Coronary artery (tissue), 2 donors: ENCODE measurements at regions not wholly inside any gene's neighbourhood (a gene's known extent, or its start where the extent isn't known, plus 50 kb on each side); places are given as distances from the start of the nearest gene placed in this dataset.

Source experiments
- DNase-seq: peaks from one replicate; pipeline ENCODE4 v3.0.0-alpha.2; 2017; ENCODE audit warnings: low spot score
- H3K27ac ChIP-seq, 2 donors: fragments of 200-600 bp; sonication (generic); one replicate each; pipeline ENCODE4 v1.5.1; 2016 to 2019
- H3K4me3 ChIP-seq: fragments of 200-600 bp; sonication (generic); 2 replicates; pipeline ENCODE4 v1.5.1; 2016; ENCODE audit warnings: mild to moderate bottlenecking, moderate library complexity
- TF ChIP-seq, protein P1 (sequence below): fragments of 200-600 bp; sonication (generic); IDR thresholded peaks from one replicate; pipeline ENCODE4 v1.5.1; 2019; ENCODE audit warnings: antibody characterized with exemption

GRCh38 chr16:9503251-9503984 lies 412.0 kb downstream of the HAPSTR1 start:
- TF ChIP-seq, protein P1, sequence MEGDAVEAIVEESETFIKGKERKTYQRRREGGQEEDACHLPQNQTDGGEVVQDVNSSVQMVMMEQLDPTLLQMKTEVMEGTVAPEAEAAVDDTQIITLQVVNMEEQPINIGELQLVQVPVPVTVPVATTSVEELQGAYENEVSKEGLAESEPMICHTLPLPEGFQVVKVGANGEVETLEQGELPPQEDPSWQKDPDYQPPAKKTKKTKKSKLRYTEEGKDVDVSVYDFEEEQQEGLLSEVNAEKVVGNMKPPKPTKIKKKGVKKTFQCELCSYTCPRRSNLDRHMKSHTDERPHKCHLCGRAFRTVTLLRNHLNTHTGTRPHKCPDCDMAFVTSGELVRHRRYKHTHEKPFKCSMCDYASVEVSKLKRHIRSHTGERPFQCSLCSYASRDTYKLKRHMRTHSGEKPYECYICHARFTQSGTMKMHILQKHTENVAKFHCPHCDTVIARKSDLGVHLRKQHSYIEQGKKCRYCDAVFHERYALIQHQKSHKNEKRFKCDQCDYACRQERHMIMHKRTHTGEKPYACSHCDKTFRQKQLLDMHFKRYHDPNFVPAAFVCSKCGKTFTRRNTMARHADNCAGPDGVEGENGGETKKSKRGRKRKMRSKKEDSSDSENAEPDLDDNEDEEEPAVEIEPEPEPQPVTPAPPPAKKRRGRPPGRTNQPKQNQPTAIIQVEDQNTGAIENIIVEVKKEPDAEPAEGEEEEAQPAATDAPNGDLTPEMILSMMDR = no peak
- H3K4me3 ChIP-seq = no peak overlapping the region
- no peak for DNase-seq
- no peak overlapping the region for H3K27ac ChIP-seq

DNA sequence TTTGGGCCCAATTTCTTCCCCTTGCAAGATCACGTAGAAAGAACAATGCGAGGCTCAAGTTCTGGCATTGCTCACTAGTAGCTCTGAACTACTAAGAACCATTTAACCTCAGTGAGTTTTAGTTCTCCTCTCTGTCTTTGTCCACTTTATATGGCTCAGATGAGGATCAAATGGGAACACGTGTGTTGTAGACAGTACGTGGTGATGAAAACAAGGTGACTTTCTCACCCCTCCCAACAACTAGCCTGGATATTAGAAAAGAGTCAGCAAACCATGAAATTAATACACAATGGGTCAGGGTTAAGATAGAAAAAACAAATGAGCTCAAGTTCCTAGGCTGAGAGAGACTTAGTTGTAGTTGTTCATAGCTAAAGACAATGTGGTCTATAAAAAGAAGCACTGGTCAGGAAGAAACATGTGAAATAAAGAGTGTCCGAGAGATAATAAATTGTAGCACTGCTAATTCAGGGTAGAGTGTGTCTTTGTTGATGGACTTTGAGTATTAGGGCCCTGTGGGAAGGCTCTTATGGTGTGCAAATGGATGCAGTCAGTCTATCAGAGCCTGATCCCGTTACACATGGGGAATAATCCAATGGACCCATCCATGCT lies 417.0 kb downstream of the HAPSTR1 start:
- no peak for DNase-seq
- Histone ChIP-seq H3K4me3 (no peak overlapping the region), H3K27ac (no peak overlapping the region)
- TF ChIP-seq, protein P1 = no peak

- no peak overlapping the region for H3K4me3 ChIP-seq
- H3K27ac ChIP-seq = no peak overlapping the region
- TF ChIP-seq, protein P1 = no peak
- no peak for DNase-seq
Measured at GRCh38 chr16:9509663-9510062, 418.2 kb downstream of the HAPSTR1 start.

DNA sequence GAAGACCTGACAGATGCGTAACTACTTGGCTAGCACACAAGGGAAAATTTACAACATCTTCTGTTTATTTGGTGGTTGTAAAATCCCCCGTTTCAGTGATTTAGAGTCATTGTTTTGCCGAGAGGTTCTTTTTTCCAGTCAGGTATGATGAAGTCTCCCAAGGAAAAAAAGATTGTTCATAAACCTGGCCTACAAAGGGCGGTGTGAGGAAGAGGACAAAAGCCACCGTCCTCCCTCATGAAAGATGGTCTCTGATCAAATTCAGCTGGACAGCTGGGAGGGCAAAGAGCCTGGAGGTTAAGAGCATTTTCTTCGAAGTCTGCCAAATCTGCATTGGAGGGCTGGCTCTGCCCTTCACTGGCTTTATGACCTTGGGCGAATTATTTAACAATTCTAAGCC lies 419.9 kb downstream of the HAPSTR1 start:
- H3K27ac ChIP-seq = no peak overlapping the region
- DNase-seq = no peak
- TF ChIP-seq, protein P1 = no peak
- no peak overlapping the region for H3K4me3 ChIP-seq

DNA sequence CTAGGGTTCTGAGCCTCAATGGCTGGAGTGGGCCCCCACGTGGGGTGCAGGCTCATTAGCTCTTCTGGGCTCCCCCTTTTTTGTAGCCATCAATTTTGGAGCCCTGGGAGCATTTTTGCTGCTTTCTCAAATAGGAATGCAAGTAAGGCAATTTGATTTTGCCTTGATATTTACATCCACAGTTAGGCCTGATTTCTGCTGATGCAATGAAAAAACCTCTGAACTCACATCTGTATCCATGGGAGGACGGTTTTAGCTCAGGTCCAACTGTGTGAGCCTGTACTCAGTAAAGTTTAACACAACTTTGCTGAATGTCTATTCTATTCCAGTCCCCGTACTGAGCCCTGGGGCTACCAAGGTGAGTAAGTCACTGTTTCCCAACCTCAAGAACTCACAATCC lies 425.0 kb downstream of the HAPSTR1 start:
- DNase-seq = no peak
- Histone ChIP-seq H3K4me3 (no peak overlapping the region), H3K27ac (no peak overlapping the region)
- TF ChIP-seq, protein P1 = no peak

GRCh38 chr16:9518051-9518450 lies 426.6 kb downstream of the HAPSTR1 start:
- no peak overlapping the region for H3K4me3 ChIP-seq
- DNase-seq = no peak
- TF ChIP-seq, protein P1 = no peak
- no peak overlapping the region for H3K27ac ChIP-seq

GRCh38 chr16:9518581-9518980 lies 427.1 kb downstream of the HAPSTR1 start:
- Histone ChIP-seq H3K27ac (no peak overlapping the region), H3K4me3 (no peak overlapping the region)
- TF ChIP-seq, protein P1 = no peak
- DNase-seq = no peak
